GM12878 (cell line): ENCODE measurements at regions not wholly inside any gene's neighbourhood (a gene's known extent, or its start where the extent isn't known, plus 50 kb on each side); places are given as distances from the start of the nearest gene placed in this dataset.

Experiments used
- ATAC-seq: fragments of 200-7000 bp; cut with Tn5 transposase; 3 replicates; pipeline ENCODE4 v1.9.1; 2020; ENCODE audit warnings: mild to moderate bottlenecking, moderate library complexity
- BruUV-seq: library from RNA; stranded (reverse); fragments of 400-500 nt; replicated peaks from 2 replicates; lab custom pipeline; 2021; lab: Mats Ljungman, UMichigan
- CTCF ChIA-PET: fragments of 300-600 bp; sonication (Branson Sonifier 250); formaldehyde crosslinking; extraction: SDS; loops from one replicate; lab custom pipeline; 2021; ENCODE audit warnings: inconsistent platforms; lab: Yijun Ruan, JAX
- POLR2A ChIA-PET: fragments of 350-600 bp; formaldehyde crosslinking; extraction: SDS; loops from one replicate; lab custom pipeline; 2021; ENCODE audit warnings: inconsistent platforms; lab: Charles Lee
- RAD21 ChIA-PET: fragments of 300-600 bp; sonication (Branson Sonifier 250); formaldehyde crosslinking; loops from one replicate; lab custom pipeline; 2023; ENCODE audit warnings: antibody characterized with exemption; ENCODE audit not compliant: unreplicated experiment; lab: Charles Lee
- SMC1A ChIA-PET: fragments of 300-600 bp; sonication (Branson Sonifier 250); formaldehyde crosslinking; loops from one replicate; lab custom pipeline; 2023; ENCODE audit not compliant: unreplicated experiment, uncharacterized antibody; lab: Charles Lee
- DNase-seq: peaks from one replicate; pipeline ENCODE4 v3.0.0-alpha.2; 2011; ENCODE audit warnings: low read depth, low spot score
- FAIRE-seq: peaks from 3 replicates; lab custom pipeline; 2011; peaks lifted over from hg19 to GRCh38; lab: Jason Lieb, UNC
- H2AFZ ChIP-seq: 2 replicates; pipeline ENCODE4 v1.6.0; 2011; ENCODE audit warnings: low read depth, low read length, control low read depth; ENCODE audit not compliant: control insufficient read depth
- H3K27ac ChIP-seq: 2 replicates; pipeline ENCODE4 v1.5.1; 2011; ENCODE audit warnings: control low read depth; ENCODE audit not compliant: control insufficient read depth, insufficient read depth
- H3K27me3 ChIP-seq, 2 experiments: replicated peaks in 1 of 2; 2 replicates each; pipeline versions ENCODE4 v1.6.0 to v1.6.1; 2011; ENCODE audit warnings: low read length in 1 of 2; ENCODE audit not compliant: control insufficient read depth in 2 of 2, insufficient read depth in 2 of 2
- H3K36me3 ChIP-seq, 2 experiments: 2 replicates each; pipeline ENCODE4 v1.5.1; 2011; ENCODE audit warnings: low read length in 1 of 2; ENCODE audit not compliant: control insufficient read depth in 2 of 2, insufficient read depth in 2 of 2
- H3K4me1 ChIP-seq: 2 replicates; pipeline ENCODE4 v1.6.1; 2011; ENCODE audit warnings: mild to moderate bottlenecking, low read length, moderate library complexity, mixed read lengths; ENCODE audit not compliant: control insufficient read depth, insufficient read depth
- H3K4me2 ChIP-seq: 2 replicates; pipeline ENCODE4 v1.6.0; 2011; ENCODE audit warnings: control low read depth; ENCODE audit not compliant: control insufficient read depth, insufficient read depth
- H3K4me3 ChIP-seq: fragments of 200-600 bp; sonication (generic); 2 replicates; pipeline ENCODE4 v1.5.1; 2016
- H3K79me2 ChIP-seq: 2 replicates; pipeline ENCODE4 v1.6.0; 2011; ENCODE audit warnings: low read length; ENCODE audit not compliant: control insufficient read depth, insufficient read depth
- H3K9ac ChIP-seq: 2 replicates; pipeline ENCODE4 v1.8.0; 2011; ENCODE audit warnings: low read length, control low read depth, mixed read lengths; ENCODE audit not compliant: control insufficient read depth, insufficient read depth
- H3K9me3 ChIP-seq: replicated peaks from 3 replicates; pipeline ENCODE4 v1.5.1; 2011; ENCODE audit warnings: mild to moderate bottlenecking, low read length; ENCODE audit not compliant: control insufficient read depth, insufficient read depth
- H4K20me1 ChIP-seq: 2 replicates; pipeline ENCODE4 v1.6.0; 2011; ENCODE audit not compliant: control insufficient read depth, insufficient read depth
- CHD1 ChIP-seq: IDR thresholded peaks from 2 replicates; pipeline ENCODE4 v1.6.1; 2012; ENCODE audit warnings: low read depth, low read length, improper control_type of control experiment
- CREB1 ChIP-seq: IDR thresholded peaks from 2 replicates; pipeline ENCODE4 v1.6.1; 2012; ENCODE audit warnings: low read depth, mild to moderate bottlenecking, inconsistent platforms
- CREM ChIP-seq: IDR thresholded peaks from 2 replicates; pipeline ENCODE4 v1.6.1; 2014; ENCODE audit warnings: antibody characterized with exemption, low read depth
- DPF2 ChIP-seq: fragments of 450-650 bp; IDR thresholded peaks from 2 replicates; pipeline ENCODE4 v1.6.1; 2017; ENCODE audit warnings: mild to moderate bottlenecking
- EED ChIP-seq: sonication (generic); IDR thresholded peaks from 2 replicates; pipeline ENCODE4 v1.6.1; 2016; ENCODE audit warnings: antibody characterized with exemption, low read depth
- GABPA ChIP-seq: IDR thresholded peaks from 2 replicates; pipeline ENCODE4 v1.6.1; 2014; ENCODE audit warnings: antibody characterized with exemption, low read depth, mild to moderate bottlenecking, inconsistent platforms
- IRF4 ChIP-seq: IDR thresholded peaks from 2 replicates; pipeline ENCODE4 v1.6.1; 2011; ENCODE audit warnings: low read depth, low read length
- KLF5 ChIP-seq: fragments of 450-650 bp; IDR thresholded peaks from 2 replicates; pipeline ENCODE4 v1.6.1; 2014; ENCODE audit warnings: mild to moderate bottlenecking; ENCODE audit not compliant: partially characterized antibody
- MXI1 ChIP-seq: fragments of 150-350 bp; IDR thresholded peaks from 2 replicates; pipeline ENCODE4 v1.6.1; 2011; ENCODE audit warnings: low read depth, mild to moderate bottlenecking, inconsistent platforms, low read length, improper control_type of control experiment
- NBN ChIP-seq: fragments of 450-650 bp; IDR thresholded peaks from 2 replicates; pipeline ENCODE4 v1.6.1; 2016
- NR2C1 ChIP-seq: fragments of 450-650 bp; IDR thresholded peaks from 2 replicates; pipeline ENCODE4 v1.6.1; 2017; ENCODE audit warnings: antibody characterized with exemption, mild to moderate bottlenecking, moderate library complexity
- PKNOX1 ChIP-seq: fragments of 450-650 bp; IDR thresholded peaks from 2 replicates; pipeline ENCODE4 v1.6.1; 2016; ENCODE audit warnings: mild to moderate bottlenecking
- RAD51 ChIP-seq: fragments of 450-650 bp; IDR thresholded peaks from 2 replicates; pipeline ENCODE4 v1.6.1; 2016; ENCODE audit warnings: moderate library complexity, mild to moderate bottlenecking, inconsistent platforms
- RCOR1 ChIP-seq: conservative IDR thresholded peaks from 2 replicates; pipeline ENCODE4 v1.6.1; 2012; ENCODE audit warnings: low read depth, low read length, improper control_type of control experiment
- TBL1XR1 ChIP-seq: IDR thresholded peaks from 2 replicates; pipeline ENCODE4 v1.6.1; 2012; ENCODE audit warnings: low read depth, low read length, improper control_type of control experiment
- USF2 ChIP-seq: IDR thresholded peaks from 2 replicates; pipeline ENCODE4 v1.6.1; 2011; ENCODE audit warnings: low read depth, low read length, improper control_type of control experiment, borderline replicate concordance
- YBX1 ChIP-seq: fragments of 450-650 bp; IDR thresholded peaks from 2 replicates; pipeline ENCODE4 v1.6.1; 2016; ENCODE audit warnings: antibody characterized with exemption
- YY1 ChIP-seq: IDR thresholded peaks from 2 replicates; pipeline ENCODE4 v1.6.1; 2011; ENCODE audit warnings: low read depth, mild to moderate bottlenecking, low read length
- ZNF207 ChIP-seq: fragments of 450-650 bp; IDR thresholded peaks from 2 replicates; pipeline ENCODE4 v1.6.1; 2014; ENCODE audit warnings: antibody characterized with exemption, mild to moderate bottlenecking, borderline replicate concordance
- WGBS: methylation state at CpG from one replicate; pipeline ENCODE4 v1.1.6; 2016; ENCODE audit warnings: low lambda C conversion rate; ENCODE audit not compliant: insufficient replicate concordance, insufficient coverage; ENCODE audit errors: missing lambda C conversion rate; 5-methylcytosine and 5-hydroxymethylcytosine counted together
- in situ Hi-C: fragments of 300-500 bp; cut with MboI; formaldehyde crosslinking; loops from 9 replicates; pipeline ENCODE4 v1.14.3; 2018; ENCODE audit warnings: mixed read lengths
- intact Hi-C: fragments of 100-400 bp; cut with micrococcal nuclease; formaldehyde crosslinking; loops from one replicate; pipeline ENCODE4 v1.14.2; 2022; ENCODE audit not compliant: unreplicated experiment
- TF ChIP-seq, protein P1 (sequence below): fragments of 450-650 bp; IDR thresholded peaks from 2 replicates; pipeline ENCODE4 v1.6.1; 2016; ENCODE audit warnings: mild to moderate bottlenecking, moderate library complexity, borderline replicate concordance

DNA sequence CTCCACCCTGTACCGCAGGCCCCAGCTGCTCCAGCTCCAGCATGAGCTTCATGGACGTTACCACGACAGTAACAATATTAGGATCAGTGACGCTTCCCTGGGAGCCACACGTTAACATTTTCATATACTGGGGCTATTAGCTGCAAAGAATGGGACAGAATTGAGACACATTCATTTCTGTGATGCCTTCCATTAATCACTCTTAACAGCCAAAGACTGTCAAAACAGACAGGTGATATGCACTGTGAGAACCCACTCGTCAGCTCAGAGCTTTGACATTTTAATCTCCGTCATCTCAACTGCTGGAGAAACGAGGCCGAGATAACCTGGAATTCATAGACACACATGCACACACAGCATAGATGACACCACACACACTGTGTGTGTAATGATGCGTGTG lies 408.4 kb upstream of the SHH start:
- H3K4me2 ChIP-seq: no peak overlapping the region
- TF ChIP-seq TBL1XR1 (no peak), CREB1 (no peak), USF2 (no peak), RAD51 (no peak), GABPA (no peak), YBX1 (no peak), IRF4 (no peak), CHD1 (no peak), NBN (no peak), KLF5 (no peak), CREM (no peak), EED (no peak), ZNF207 (no peak), NR2C1 (no peak), YY1 (no peak), MXI1 (no peak), PKNOX1 (no peak), RCOR1 (no peak), DPF2 (no peak)
- TF ChIP-seq, protein P1, sequence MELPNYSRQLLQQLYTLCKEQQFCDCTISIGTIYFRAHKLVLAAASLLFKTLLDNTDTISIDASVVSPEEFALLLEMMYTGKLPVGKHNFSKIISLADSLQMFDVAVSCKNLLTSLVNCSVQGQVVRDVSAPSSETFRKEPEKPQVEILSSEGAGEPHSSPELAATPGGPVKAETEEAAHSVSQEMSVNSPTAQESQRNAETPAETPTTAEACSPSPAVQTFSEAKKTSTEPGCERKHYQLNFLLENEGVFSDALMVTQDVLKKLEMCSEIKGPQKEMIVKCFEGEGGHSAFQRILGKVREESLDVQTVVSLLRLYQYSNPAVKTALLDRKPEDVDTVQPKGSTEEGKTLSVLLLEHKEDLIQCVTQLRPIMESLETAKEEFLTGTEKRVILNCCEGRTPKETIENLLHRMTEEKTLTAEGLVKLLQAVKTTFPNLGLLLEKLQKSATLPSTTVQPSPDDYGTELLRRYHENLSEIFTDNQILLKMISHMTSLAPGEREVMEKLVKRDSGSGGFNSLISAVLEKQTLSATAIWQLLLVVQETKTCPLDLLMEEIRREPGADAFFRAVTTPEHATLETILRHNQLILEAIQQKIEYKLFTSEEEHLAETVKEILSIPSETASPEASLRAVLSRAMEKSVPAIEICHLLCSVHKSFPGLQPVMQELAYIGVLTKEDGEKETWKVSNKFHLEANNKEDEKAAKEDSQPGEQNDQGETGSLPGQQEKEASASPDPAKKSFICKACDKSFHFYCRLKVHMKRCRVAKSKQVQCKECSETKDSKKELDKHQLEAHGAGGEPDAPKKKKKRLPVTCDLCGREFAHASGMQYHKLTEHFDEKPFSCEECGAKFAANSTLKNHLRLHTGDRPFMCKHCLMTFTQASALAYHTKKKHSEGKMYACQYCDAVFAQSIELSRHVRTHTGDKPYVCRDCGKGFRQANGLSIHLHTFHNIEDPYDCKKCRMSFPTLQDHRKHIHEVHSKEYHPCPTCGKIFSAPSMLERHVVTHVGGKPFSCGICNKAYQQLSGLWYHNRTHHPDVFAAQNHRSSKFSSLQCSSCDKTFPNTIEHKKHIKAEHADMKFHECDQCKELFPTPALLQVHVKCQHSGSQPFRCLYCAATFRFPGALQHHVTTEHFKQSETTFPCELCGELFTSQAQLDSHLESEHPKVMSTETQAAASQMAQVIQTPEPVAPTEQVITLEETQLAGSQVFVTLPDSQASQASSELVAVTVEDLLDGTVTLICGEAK: no peak
- POLR2A ChIA-PET: interaction anchor here (0.5 kb wide), 1 partner anchor 752 kb away, joined by 3 read pairs; no protein-coding TSS in a partner anchor
- no peak overlapping the region for H2AFZ ChIP-seq
- CTCF ChIA-PET: no interaction called here
- peaks cover 2% of the 10 kb centered on the region; the same call in 1 of the 3 replicates for H3K9me3 ChIP-seq
- H3K79me2 ChIP-seq: no peaks in the 10 kb centered on the region
- 38% methylated on average over 10 of the region's 10 CpGs for WGBS
- ATAC-seq (no peak), FAIRE-seq (no peak), DNase-seq (no peak)
- no peak overlapping the region for H3K27ac ChIP-seq
- no peaks in the 10 kb centered on the region for H4K20me1 ChIP-seq
- H3K4me1 ChIP-seq: no peaks in the 10 kb centered on the region
- RAD21 ChIA-PET: interaction anchor here (1.4 kb wide), 1 partner anchor 156 kb away, joined by 5 read pairs; no protein-coding TSS in a partner anchor
- no TSS peak for BruUV-seq
- H3K27me3 ChIP-seq: peaks cover 0 to 2% of the 10 kb centered on the region in 2 experiments; a peak in 2 of 4 replicates
- SMC1A ChIA-PET: interaction anchor here (1.0 to 1.2 kb wide), 3 partner anchors 24 to 28 kb away, joined by 3 read pairs; no protein-coding TSS in a partner anchor
- no peak overlapping the region for H3K4me3 ChIP-seq
- no peaks in the 10 kb centered on the region for H3K36me3 ChIP-seq
- in situ Hi-C loops (no loop called here), intact Hi-C loops (no loop called here)
- no peak overlapping the region for H3K9ac ChIP-seq
